ENCODE measurements at regions not wholly inside any gene's neighbourhood (a gene's known extent, or its start where the extent isn't known, plus 50 kb on each side); places are given as distances from the start of the nearest gene placed in this dataset.

DNA sequence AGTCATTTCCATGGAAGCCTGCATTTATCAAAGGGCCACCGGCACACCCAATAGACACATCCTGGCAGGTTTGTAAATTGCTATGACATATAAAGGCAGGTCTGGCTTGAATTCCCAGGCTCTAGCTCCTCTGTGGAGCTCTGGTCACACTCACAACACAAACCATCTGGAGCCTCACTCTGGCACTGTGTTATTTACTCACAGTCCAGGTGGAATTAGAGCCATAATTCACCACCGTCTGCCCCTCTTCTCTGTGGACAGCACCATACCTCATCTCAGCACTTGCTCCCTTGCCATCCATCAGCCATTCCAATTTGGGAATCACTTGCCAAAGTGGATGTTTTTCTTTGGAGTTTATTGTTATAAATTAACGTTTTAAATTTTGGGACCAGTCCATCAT is 84.3 kb upstream of the OSR1 start:
- BruUV-seq (replicated peaks) = no TSS peak
- FAIRE-seq = no peak

More for the DNA sequence above, 84.3 kb upstream of the OSR1 start:
- no peaks in the 10 kb centered on the region for H3K4me1 ChIP-seq (ENCODE audit: control insufficient read depth, insufficient read depth, low read length)
- no peaks in the 10 kb centered on the region for H3K36me3 ChIP-seq (ENCODE audit: control insufficient read depth in 2 of 2, insufficient read depth in 2 of 2, low read length in 1 of 2)
- TF ChIP-seq HDGF (IDR thresholded peaks at IDR 0.05) (no peak), GABPA (IDR thresholded peaks at IDR 0.05; ENCODE audit: low read depth) (no peak), JUND (IDR thresholded peaks at IDR 0.05; ENCODE audit: low read depth, low read length) (no peak), SP1 (IDR thresholded peaks at IDR 0.05; ENCODE audit: low read depth, low read length) (no peak), POU2F2 (IDR thresholded peaks at IDR 0.05; ENCODE audit: borderline replicate concordance, low read depth, low read length) (no peak), IKZF1 (conservative IDR thresholded peaks at IDR 0.05) (no peak), NBN (IDR thresholded peaks at IDR 0.05) (no peak)
- TF ChIP-seq, protein P1, sequence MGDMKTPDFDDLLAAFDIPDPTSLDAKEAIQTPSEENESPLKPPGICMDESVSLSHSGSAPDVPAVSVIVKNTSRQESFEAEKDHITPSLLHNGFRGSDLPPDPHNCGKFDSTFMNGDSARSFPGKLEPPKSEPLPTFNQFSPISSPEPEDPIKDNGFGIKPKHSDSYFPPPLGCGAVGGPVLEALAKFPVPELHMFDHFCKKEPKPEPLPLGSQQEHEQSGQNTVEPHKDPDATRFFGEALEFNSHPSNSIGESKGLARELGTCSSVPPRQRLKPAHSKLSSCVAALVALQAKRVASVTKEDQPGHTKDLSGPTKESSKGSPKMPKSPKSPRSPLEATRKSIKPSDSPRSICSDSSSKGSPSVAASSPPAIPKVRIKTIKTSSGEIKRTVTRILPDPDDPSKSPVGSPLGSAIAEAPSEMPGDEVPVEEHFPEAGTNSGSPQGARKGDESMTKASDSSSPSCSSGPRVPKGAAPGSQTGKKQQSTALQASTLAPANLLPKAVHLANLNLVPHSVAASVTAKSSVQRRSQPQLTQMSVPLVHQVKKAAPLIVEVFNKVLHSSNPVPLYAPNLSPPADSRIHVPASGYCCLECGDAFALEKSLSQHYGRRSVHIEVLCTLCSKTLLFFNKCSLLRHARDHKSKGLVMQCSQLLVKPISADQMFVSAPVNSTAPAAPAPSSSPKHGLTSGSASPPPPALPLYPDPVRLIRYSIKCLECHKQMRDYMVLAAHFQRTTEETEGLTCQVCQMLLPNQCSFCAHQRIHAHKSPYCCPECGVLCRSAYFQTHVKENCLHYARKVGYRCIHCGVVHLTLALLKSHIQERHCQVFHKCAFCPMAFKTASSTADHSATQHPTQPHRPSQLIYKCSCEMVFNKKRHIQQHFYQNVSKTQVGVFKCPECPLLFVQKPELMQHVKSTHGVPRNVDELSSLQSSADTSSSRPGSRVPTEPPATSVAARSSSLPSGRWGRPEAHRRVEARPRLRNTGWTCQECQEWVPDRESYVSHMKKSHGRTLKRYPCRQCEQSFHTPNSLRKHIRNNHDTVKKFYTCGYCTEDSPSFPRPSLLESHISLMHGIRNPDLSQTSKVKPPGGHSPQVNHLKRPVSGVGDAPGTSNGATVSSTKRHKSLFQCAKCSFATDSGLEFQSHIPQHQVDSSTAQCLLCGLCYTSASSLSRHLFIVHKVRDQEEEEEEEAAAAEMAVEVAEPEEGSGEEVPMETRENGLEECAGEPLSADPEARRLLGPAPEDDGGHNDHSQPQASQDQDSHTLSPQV (IDR thresholded peaks at IDR 0.05) = no peak
- TF ChIP-seq, protein P2, sequence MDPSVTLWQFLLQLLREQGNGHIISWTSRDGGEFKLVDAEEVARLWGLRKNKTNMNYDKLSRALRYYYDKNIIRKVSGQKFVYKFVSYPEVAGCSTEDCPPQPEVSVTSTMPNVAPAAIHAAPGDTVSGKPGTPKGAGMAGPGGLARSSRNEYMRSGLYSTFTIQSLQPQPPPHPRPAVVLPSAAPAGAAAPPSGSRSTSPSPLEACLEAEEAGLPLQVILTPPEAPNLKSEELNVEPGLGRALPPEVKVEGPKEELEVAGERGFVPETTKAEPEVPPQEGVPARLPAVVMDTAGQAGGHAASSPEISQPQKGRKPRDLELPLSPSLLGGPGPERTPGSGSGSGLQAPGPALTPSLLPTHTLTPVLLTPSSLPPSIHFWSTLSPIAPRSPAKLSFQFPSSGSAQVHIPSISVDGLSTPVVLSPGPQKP (IDR thresholded peaks at IDR 0.05; ENCODE audit: low read depth, low read length) = no peak
- TF ChIP-seq, protein P3, sequence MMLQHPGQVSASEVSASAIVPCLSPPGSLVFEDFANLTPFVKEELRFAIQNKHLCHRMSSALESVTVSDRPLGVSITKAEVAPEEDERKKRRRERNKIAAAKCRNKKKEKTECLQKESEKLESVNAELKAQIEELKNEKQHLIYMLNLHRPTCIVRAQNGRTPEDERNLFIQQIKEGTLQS (IDR thresholded peaks at IDR 0.05; ENCODE audit: borderline replicate concordance, extremely low read depth, low read depth, low read length) = no peak
- H3K4me2 ChIP-seq (ENCODE audit: control insufficient read depth, insufficient read depth) = no peak overlapping the region
- ChIA-PET SMC1A (ENCODE audit: uncharacterized antibody, unreplicated experiment) (no interaction called here), POLR2A (no interaction called here), CTCF (no interaction called here), RAD21 (ENCODE audit: unreplicated experiment) (no interaction called here)
- H4K20me1 ChIP-seq (ENCODE audit: control insufficient read depth, insufficient read depth) = no peaks in the 10 kb centered on the region; the same call in 1 of the 2 replicates
- no peak overlapping the region for H2AFZ ChIP-seq (ENCODE audit: control insufficient read depth, low read depth, low read length)
- H3K9ac ChIP-seq (ENCODE audit: control insufficient read depth, insufficient read depth, low read length) = no peak overlapping the region
- H3K9me3 ChIP-seq (replicated peaks; ENCODE audit: control insufficient read depth, insufficient read depth, low read length) = no peaks in the 10 kb centered on the region
- ATAC-seq (no peak), DNase-seq (ENCODE audit: low read depth, low spot score) (no peak)
- intact Hi-C loops (cut with micrococcal nuclease; ENCODE audit: unreplicated experiment) = no loop called here
- no peaks in the 10 kb centered on the region; a peak in 1 of 4 replicates for H3K27me3 ChIP-seq (replicated peaks in 1 of 2; ENCODE audit: control insufficient read depth in 2 of 2, insufficient read depth in 2 of 2, low read length in 1 of 2)
- H3K79me2 ChIP-seq (ENCODE audit: control insufficient read depth, insufficient read depth, low read length) = no peaks in the 10 kb centered on the region
- H3K27ac ChIP-seq (ENCODE audit: control insufficient read depth, insufficient read depth) = no peak overlapping the region
- 39% methylated on average over 3 of the region's 3 CpGs for WGBS (ENCODE audit: insufficient coverage, insufficient replicate concordance, low lambda C conversion rate, missing lambda C conversion rate)
- in situ Hi-C loops (cut with MboI) = no loop called here
- H3K4me3 ChIP-seq = no peak overlapping the region

Data from GM12878 (cell line).